Esophagus muscularis mucosa (tissue), 4 donors: ENCODE measurements at regions not wholly inside any gene's neighbourhood (a gene's known extent, or its start where the extent isn't known, plus 50 kb on each side); places are given as distances from the start of the nearest gene placed in this dataset.

Experiments used
- DNase-seq: peaks from one replicate; pipeline ENCODE4 v3.0.0-alpha.2; 2017; ENCODE audit errors: extremely low spot score
- H3K27ac ChIP-seq, 4 donors: fragments of 200-600 bp; sonication (generic); replicated peaks in 1 of 4; 1 replicate in 3 of 4; 2 replicates in 1 of 4; pipeline ENCODE4 v1.5.1; 2016 to 2019; ENCODE audit warnings: mild to moderate bottlenecking in 1 of 4
- H3K27me3 ChIP-seq, 4 donors: fragments of 200-600 bp; sonication (generic); one replicate each; pipeline versions ENCODE4 v1.5.1 to v1.6.0; 2016 to 2019
- H3K36me3 ChIP-seq, 4 donors: fragments of 200-600 bp; sonication (generic); one replicate each; pipeline ENCODE4 v1.5.1; 2016 to 2019
- H3K4me1 ChIP-seq, 4 donors: fragments of 200-600 bp; sonication (generic); one replicate each; pipeline ENCODE4 v1.5.1; 2016 to 2019
- H3K4me3 ChIP-seq, 4 donors: fragments of 200-600 bp; sonication (generic); 1 replicate in 2 of 4; 2 replicates in 2 of 4; pipeline ENCODE4 v1.5.1; 2016 to 2019; ENCODE audit warnings: mild to moderate bottlenecking in 4 of 4, moderate library complexity in 1 of 4
- H3K9me3 ChIP-seq, 4 donors: fragments of 200-600 bp; sonication (generic); 1 replicate in 3 of 4; 2 replicates in 1 of 4; pipeline ENCODE4 v1.5.1; 2016 to 2019
- CTCF ChIP-seq, 3 experiments: fragments of 200-600 bp in 2 of 3; fragments of 450-650 bp in 1 of 3; sonication (generic) in 2 of 3; IDR thresholded peaks; one replicate each; pipeline ENCODE4 v1.5.1; 2017 to 2019; ENCODE audit warnings: antibody characterized with exemption in 3 of 3, mild to moderate bottlenecking in 2 of 3, moderate library complexity in 1 of 3
- EP300 ChIP-seq: sonication (generic); formaldehyde crosslinking; IDR thresholded peaks from one replicate; pipeline ENCODE4 v1.6.1; 2017; ENCODE audit warnings: antibody characterized with exemption
- POLR2A ChIP-seq: fragments of 450-650 bp; IDR thresholded peaks from one replicate; pipeline ENCODE4 v1.6.1; 2017; ENCODE audit warnings: antibody characterized with exemption, moderate library complexity, mild to moderate bottlenecking, low read depth
- POLR2AphosphoS5 ChIP-seq, 2 donors: sonication (generic); formaldehyde crosslinking; IDR thresholded peaks; one replicate each; pipeline ENCODE4 v1.6.1; 2017; ENCODE audit warnings: antibody characterized with exemption in 2 of 2
- WGBS: methylation state at CpG from one replicate; pipeline ENCODE4 v1.1.5; 2018; 5-methylcytosine and 5-hydroxymethylcytosine counted together
- intact Hi-C: fragments of 100-400 bp; cut with DNase I; formaldehyde crosslinking; loops from one replicate; pipeline ENCODE4 v1.15.1; 2023

DNA sequence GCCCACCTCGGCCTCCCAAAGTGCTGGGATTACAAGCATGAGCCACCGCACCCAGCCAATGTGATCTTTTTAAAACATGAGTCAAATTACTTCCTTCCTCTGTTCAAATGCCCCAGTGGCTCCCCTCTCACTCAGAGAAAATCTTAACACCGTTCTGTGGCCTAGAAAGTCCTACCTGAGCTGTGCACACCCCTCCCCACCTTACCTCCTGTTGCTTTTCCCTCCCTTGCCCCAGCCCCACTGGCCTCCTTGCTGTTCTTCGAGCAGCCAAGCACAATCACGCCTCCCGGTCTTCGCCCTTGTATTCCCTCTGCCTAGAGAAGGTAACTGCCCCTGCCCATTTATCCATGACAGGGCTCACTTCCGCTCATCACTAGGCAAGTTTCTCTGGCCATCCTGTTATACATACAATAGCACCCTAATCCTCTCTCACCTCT, 62.6 kb upstream of the RPL11 start:
- H3K27me3 ChIP-seq: no peaks in the 10 kb centered on the region
- TF ChIP-seq CTCF (IDR thresholded peaks at IDR 0.05): no peak
- H3K4me1 ChIP-seq: no peaks in the 10 kb centered on the region
- 72% methylated on average over 8 of the region's 8 CpGs for WGBS
- no peaks in the 10 kb centered on the region for H3K9me3 ChIP-seq
- no peaks in the 10 kb centered on the region for H3K36me3 ChIP-seq
- intact Hi-C loops: no loop called here
- H3K27ac ChIP-seq: no peak overlapping the region
- DNase-seq: no peak
- no peak overlapping the region for H3K4me3 ChIP-seq

DNA sequence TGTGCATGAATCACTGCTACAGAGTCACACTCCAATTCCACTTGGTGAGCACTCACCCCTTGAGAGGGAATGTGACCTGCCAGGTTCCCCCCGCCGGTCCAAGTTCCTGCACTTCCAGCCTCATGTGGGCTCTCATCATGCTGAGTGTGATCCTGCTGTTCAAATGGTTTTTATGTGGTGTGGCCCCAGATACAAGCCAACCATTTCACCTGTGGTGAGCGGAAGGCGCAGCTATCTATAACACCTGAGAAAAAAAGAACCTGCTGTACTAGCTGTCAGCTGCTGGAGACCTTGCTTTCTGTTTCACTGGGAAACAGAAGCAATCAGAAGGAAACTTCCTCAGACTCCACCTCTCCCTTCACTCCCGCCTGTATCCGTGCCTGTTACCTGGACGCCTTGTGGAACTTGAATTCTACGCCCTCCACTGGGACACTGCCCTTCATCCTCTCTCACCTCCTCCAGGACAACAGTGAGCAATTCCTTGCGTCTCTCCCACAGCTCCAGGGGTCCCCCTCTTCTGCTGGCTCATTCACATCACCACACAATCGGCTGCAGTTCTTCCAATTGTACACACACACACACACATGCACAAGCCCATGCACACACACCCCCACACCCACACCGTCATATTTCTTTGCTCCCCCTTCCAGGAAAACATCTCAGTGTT, 64.4 kb upstream of the RPL11 start:
- Histone ChIP-seq H3K27ac (no peak overlapping the region), H3K36me3 (no peaks in the 10 kb centered on the region), H3K4me3 (no peak overlapping the region), H3K9me3 (no peaks in the 10 kb centered on the region), H3K27me3 (no peaks in the 10 kb centered on the region), H3K4me1 (no peaks in the 10 kb centered on the region)
- intact Hi-C loops: no loop called here
- no peak for TF ChIP-seq POLR2A
- TF ChIP-seq POLR2AphosphoS5 (IDR thresholded peaks at IDR 0.05): no peak
- no peak for TF ChIP-seq CTCF (IDR thresholded peaks at IDR 0.05)
- no peak for TF ChIP-seq EP300
- WGBS: 78% methylated on average over 11 of the region's 11 CpGs
- no peak for DNase-seq

DNA sequence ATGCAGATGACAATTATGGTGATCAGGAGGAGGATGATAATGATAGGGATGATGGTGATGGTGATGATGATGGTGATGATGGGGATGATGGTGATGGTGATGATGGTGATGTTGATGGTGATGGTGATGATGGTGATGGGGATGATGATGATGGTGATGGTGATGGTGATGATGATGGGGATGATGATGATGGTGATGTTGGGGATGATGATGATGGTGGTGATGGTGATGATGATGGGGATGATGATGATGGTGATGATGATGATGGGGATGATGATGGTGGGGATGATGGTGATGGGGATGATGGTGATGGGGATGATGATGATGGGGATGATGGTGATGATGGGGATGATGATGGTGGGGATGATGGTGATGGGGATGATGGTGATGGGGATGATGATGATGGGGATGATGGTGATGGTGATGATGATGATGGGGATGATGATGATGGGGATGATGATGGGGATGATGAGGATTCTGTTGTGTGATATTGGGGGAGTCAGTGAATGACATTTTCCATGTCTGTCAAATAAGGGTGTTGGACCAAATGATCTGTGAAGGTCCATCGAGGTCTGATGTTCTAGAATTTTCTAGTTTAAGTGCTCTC, 65.6 kb upstream of the RPL11 start:
- TF ChIP-seq POLR2A: no peak
- TF ChIP-seq CTCF (IDR thresholded peaks at IDR 0.05): no peak
- TF ChIP-seq POLR2AphosphoS5 (IDR thresholded peaks at IDR 0.05): no peak
- no peak for TF ChIP-seq EP300
- intact Hi-C loops: no loop called here
- no peaks in the 10 kb centered on the region for H3K36me3 ChIP-seq
- no peaks in the 10 kb centered on the region for H3K9me3 ChIP-seq
- peaks cover 0 to 11% (median 0%) of the 10 kb centered on the region in 4 donors for H3K4me1 ChIP-seq
- no peak overlapping the region for H3K4me3 ChIP-seq
- no peak overlapping the region for H3K27ac ChIP-seq
- H3K27me3 ChIP-seq: no peaks in the 10 kb centered on the region
- WGBS: 73% methylated on average over 1 of the region's 1 CpG
- no peak for DNase-seq

DNA sequence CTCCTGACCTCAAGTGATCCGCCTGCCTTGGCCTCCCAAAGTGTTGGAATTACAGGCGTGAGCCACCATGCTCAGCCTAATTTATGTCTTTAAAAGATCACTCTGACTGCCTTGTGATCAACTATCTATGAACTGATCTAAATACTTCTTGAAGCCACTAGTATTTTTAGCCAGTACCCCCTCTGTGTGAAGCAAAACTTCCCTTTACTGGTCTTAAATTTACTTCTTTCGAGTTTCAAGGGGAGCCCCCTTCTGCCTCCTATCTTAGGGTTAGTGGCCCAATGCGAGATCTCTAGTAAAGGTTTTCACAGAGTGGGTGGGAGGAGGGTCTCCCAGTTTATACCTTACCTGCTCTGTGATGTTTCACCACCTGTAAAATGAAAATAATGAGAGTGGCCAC, 66.1 kb upstream of the RPL11 start:
- no peak overlapping the region for H3K4me3 ChIP-seq
- no peak for TF ChIP-seq POLR2A
- TF ChIP-seq EP300: no peak
- TF ChIP-seq POLR2AphosphoS5 (IDR thresholded peaks at IDR 0.05): no peak
- no peak for TF ChIP-seq CTCF (IDR thresholded peaks at IDR 0.05)
- H3K9me3 ChIP-seq: no peaks in the 10 kb centered on the region
- intact Hi-C loops: no loop called here
- peaks cover 0 to under 1% (median 0%) of the 10 kb centered on the region in 4 donors for H3K27me3 ChIP-seq
- 98% methylated on average over 4 of the region's 4 CpGs for WGBS
- H3K27ac ChIP-seq: no peak overlapping the region
- no peak for DNase-seq
- no peaks in the 10 kb centered on the region for H3K36me3 ChIP-seq
- H3K4me1 ChIP-seq: peaks cover 0 to 16% (median 0%) of the 10 kb centered on the region in 4 donors

DNA sequence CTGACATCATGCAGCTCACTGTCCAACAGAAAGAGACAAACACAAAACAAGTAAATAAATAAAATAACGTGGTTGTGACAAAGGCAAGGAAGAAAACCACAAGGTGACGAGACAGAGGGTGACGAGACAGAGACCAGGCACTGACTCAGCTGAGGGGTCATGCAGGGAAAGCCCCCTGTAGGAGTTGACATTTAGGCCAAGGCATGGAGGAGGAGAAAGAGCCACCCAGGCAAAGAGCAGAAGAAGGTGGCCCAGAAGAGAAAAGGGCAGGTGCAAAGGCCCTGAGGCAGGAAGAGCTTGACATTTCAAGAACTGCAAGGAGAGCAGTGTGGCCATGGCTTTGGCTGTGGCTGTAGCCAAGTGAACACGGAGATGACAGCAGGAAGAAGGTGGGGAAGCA, 65.1 kb upstream of the ID3 start:
- H3K27ac ChIP-seq: no peak overlapping the region
- intact Hi-C loops: no loop called here
- H3K9me3 ChIP-seq: no peaks in the 10 kb centered on the region
- H3K4me3 ChIP-seq: no peak overlapping the region
- no peak for TF ChIP-seq POLR2A
- TF ChIP-seq POLR2AphosphoS5 (IDR thresholded peaks at IDR 0.05): no peak
- TF ChIP-seq EP300: no peak
- no peak for TF ChIP-seq CTCF (IDR thresholded peaks at IDR 0.05)
- WGBS: 89% methylated on average over 4 of the region's 4 CpGs
- peaks cover 0 to 5% (median 0%) of the 10 kb centered on the region in 4 donors for H3K27me3 ChIP-seq
- no peaks in the 10 kb centered on the region for H3K36me3 ChIP-seq
- DNase-seq: no peak
- peaks cover 4 to 24% (median 6%) of the 10 kb centered on the region in 4 donors for H3K4me1 ChIP-seq
